HCT116 (cell line): ENCODE measurements at regions not wholly inside any gene's neighbourhood (a gene's known extent, or its start where the extent isn't known, plus 50 kb on each side); places are given as distances from the start of the nearest gene placed in this dataset.

Source experiments
- ATAC-seq: fragments of 200-7000 bp; cut with Tn5 transposase; 2 replicates; pipeline ENCODE4 v1.9.1; 2020; ENCODE audit warnings: mild to moderate bottlenecking, moderate library complexity
- BruUV-seq: library from RNA; stranded (reverse); fragments of 400-500 nt; replicated peaks from 2 replicates; lab custom pipeline; 2021; lab: Mats Ljungman, UMichigan
- CTCF ChIA-PET: fragments of 300-600 bp; sonication (Branson Sonifier 250); formaldehyde crosslinking; loops from one replicate; lab custom pipeline; 2021; ENCODE audit warnings: antibody characterized with exemption; lab: Charles Lee
- POLR2A ChIA-PET: fragments of 300-600, 350-600 bp; sonication (Branson Sonifier 250); formaldehyde crosslinking; loops from one replicate; lab custom pipeline; 2021; ENCODE audit warnings: antibody characterized with exemption; lab: Charles Lee
- RAD21 ChIA-PET, 2 experiments: fragments of 300-600 bp; sonication (Branson Sonifier 250); formaldehyde crosslinking; loops; one replicate each; lab custom pipeline; 2023; ENCODE audit warnings: low total read pairs in 2 of 2; ENCODE audit not compliant: uncharacterized antibody in 2 of 2, unreplicated experiment in 2 of 2, low non-redundant PET in 1 of 2; lab: Charles Lee
- DNase-seq: peaks from one replicate; pipeline ENCODE4 v3.0.0-alpha.2; 2010; ENCODE audit warnings: low read depth, low spot score
- H2AFZ ChIP-seq: fragments of 200-600 bp; shearing (Covaris generic), sonication (generic); 2 replicates; pipeline ENCODE4 v1.6.1; 2017; ENCODE audit warnings: low read depth, mixed run types, mixed read lengths, antibody characterized with exemption, low read length; ENCODE audit not compliant: poor library complexity, severe bottlenecking
- H3K27ac ChIP-seq: 2 replicates; pipeline ENCODE4 v1.5.1; 2012; ENCODE audit warnings: low read depth, low read length
- H3K27me3 ChIP-seq: fragments of 200-600 bp; sonication (generic); 2 replicates; pipeline ENCODE4 v1.6.1; 2016; ENCODE audit warnings: mixed run types, low read length, mixed read lengths; ENCODE audit not compliant: insufficient read depth
- H3K36me3 ChIP-seq, 2 experiments: fragments of 200-500 bp in 1 of 2; fragments of 200-600 bp in 1 of 2; sonication (Bioruptor generic) in 1 of 2; sonication (generic) in 1 of 2; 2 replicates each; pipeline versions ENCODE4 v1.5.1 to v1.6.1; 2014 to 2016; ENCODE audit warnings: low read length in 2 of 2, inconsistent platforms in 1 of 2, mixed read lengths in 1 of 2, mixed run types in 1 of 2; ENCODE audit not compliant: insufficient read depth in 2 of 2, control insufficient read depth in 1 of 2
- H3K4me1 ChIP-seq, 2 experiments: fragments of 200-600 bp in 1 of 2; sonication (generic) in 1 of 2; 2 replicates each; pipeline versions ENCODE4 v1.5.1 to v1.6.1; 2012 to 2017; ENCODE audit warnings: low read length in 2 of 2, inconsistent platforms in 1 of 2, mild to moderate bottlenecking in 1 of 2, mixed read lengths in 1 of 2, mixed run types in 1 of 2, moderate library complexity in 1 of 2; ENCODE audit not compliant: insufficient read depth in 2 of 2, control insufficient read depth in 1 of 2
- H3K4me2 ChIP-seq: fragments of 200-600 bp; sonication (generic); 2 replicates; pipeline ENCODE4 v1.6.1; 2017; ENCODE audit warnings: mixed run types, low read length, mixed read lengths
- H3K4me3 ChIP-seq, 2 experiments: fragments of 200-600 bp in 1 of 2; sonication (generic) in 1 of 2; replicated peaks in 1 of 2; 2 replicates each; pipeline ENCODE4 v1.5.1; 2011 to 2016; ENCODE audit warnings: low read length in 2 of 2, control low read depth in 1 of 2, low read depth in 1 of 2, mild to moderate bottlenecking in 1 of 2, mixed read lengths in 1 of 2, mixed run types in 1 of 2
- H3K79me2 ChIP-seq: fragments of 200-600 bp; sonication (generic); 2 replicates; pipeline ENCODE4 v1.6.1; 2017; ENCODE audit warnings: mild to moderate bottlenecking, mixed run types, low read length, moderate library complexity, mixed read lengths; ENCODE audit not compliant: insufficient read depth
- H3K9ac ChIP-seq: fragments of 200-600 bp; sonication (generic); 2 replicates; pipeline ENCODE4 v1.6.1; 2016; ENCODE audit warnings: low read length, mixed read lengths
- H3K9me2 ChIP-seq: fragments of 200-600 bp; sonication (generic), shearing (Covaris generic); 2 replicates; pipeline ENCODE4 v1.6.1; 2017; ENCODE audit warnings: mixed run types, mild to moderate bottlenecking, moderate library complexity; ENCODE audit not compliant: insufficient read depth
- H3K9me3 ChIP-seq, 2 experiments: fragments of 200-500 bp in 1 of 2; fragments of 200-600 bp in 1 of 2; sonication (Bioruptor generic) in 1 of 2; sonication (generic) in 1 of 2; 2 replicates each; pipeline ENCODE4 v1.6.1; 2014 to 2017; ENCODE audit warnings: low read length in 2 of 2, mixed read lengths in 2 of 2, inconsistent platforms in 1 of 2, low read depth in 1 of 2, mild to moderate bottlenecking in 1 of 2, mixed run types in 1 of 2, moderate library complexity in 1 of 2; ENCODE audit not compliant: control insufficient read depth in 1 of 2, insufficient read depth in 1 of 2
- H4K20me1 ChIP-seq: fragments of 200-600 bp; sonication (generic), shearing (Covaris generic); 2 replicates; pipeline ENCODE4 v1.6.1; 2017; ENCODE audit warnings: mixed run types, mild to moderate bottlenecking, moderate library complexity; ENCODE audit not compliant: insufficient read depth
- CBX3 ChIP-seq: IDR thresholded peaks from 2 replicates; pipeline ENCODE4 v1.6.1; 2012; ENCODE audit warnings: low read depth
- CEBPB ChIP-seq: IDR thresholded peaks from 2 replicates; pipeline ENCODE4 v1.6.1; 2012; ENCODE audit warnings: low read depth
- EGR1 ChIP-seq: IDR thresholded peaks from 2 replicates; pipeline ENCODE4 v1.6.1; 2012; ENCODE audit warnings: low read depth
- ELF1 ChIP-seq: IDR thresholded peaks from 2 replicates; pipeline ENCODE4 v1.6.1; 2012; ENCODE audit warnings: low read depth, borderline replicate concordance
- EZH2 ChIP-seq: fragments of 200-600 bp; sonication (generic); IDR thresholded peaks from 2 replicates; pipeline ENCODE4 v1.6.1; 2017; ENCODE audit warnings: antibody characterized with exemption, mixed run types
- EZH2phosphoT487 ChIP-seq: fragments of 200-600 bp; IDR thresholded peaks from 2 replicates; pipeline ENCODE4 v1.6.1; 2018; ENCODE audit warnings: antibody characterized with exemption, borderline replicate concordance
- FOSL1 ChIP-seq: IDR thresholded peaks from 2 replicates; pipeline ENCODE4 v1.6.1; 2012; ENCODE audit warnings: low read depth
- JUND ChIP-seq: IDR thresholded peaks from 2 replicates; pipeline ENCODE4 v1.6.1; 2012
- POLR2A ChIP-seq: IDR thresholded peaks from 2 replicates; pipeline ENCODE4 v1.7.0; 2011; ENCODE audit warnings: borderline replicate concordance; ENCODE audit not compliant: insufficient read depth, insufficient read length; ENCODE audit errors: extremely low read depth
- RAD21 ChIP-seq: IDR thresholded peaks from 2 replicates; pipeline ENCODE4 v1.6.1; 2012; ENCODE audit warnings: low read depth, mild to moderate bottlenecking
- SIN3A ChIP-seq: IDR thresholded peaks from 2 replicates; pipeline ENCODE4 v1.6.1; 2012; ENCODE audit warnings: low read depth
- SRF ChIP-seq: IDR thresholded peaks from 2 replicates; pipeline ENCODE4 v1.6.1; 2012; ENCODE audit warnings: low read depth
- TCF7L2 ChIP-seq: IDR thresholded peaks from 2 replicates; pipeline ENCODE4 v1.7.0; 2011; ENCODE audit warnings: borderline replicate concordance, inconsistent platforms; ENCODE audit not compliant: insufficient read depth, insufficient read length; ENCODE audit errors: extremely low read depth
- YY1 ChIP-seq: IDR thresholded peaks from 2 replicates; pipeline ENCODE4 v1.6.1; 2011; ENCODE audit warnings: low read length, low read depth, moderate library complexity, mild to moderate bottlenecking; ENCODE audit not compliant: insufficient replicate concordance; ENCODE audit errors: extremely low read depth
- ZFX ChIP-seq: fragments of 450-650 bp; IDR thresholded peaks from 2 replicates; pipeline ENCODE4 v1.6.1; 2017
- intact Hi-C: fragments of 100-400 bp; cut with micrococcal nuclease; formaldehyde crosslinking; loops from 2 replicates; pipeline ENCODE4 v1.10.0; 2022
- TF ChIP-seq, protein P1 (sequence below): IDR thresholded peaks from 2 replicates; pipeline ENCODE4 v1.6.1; 2012
- TF ChIP-seq, protein P2 (sequence below): IDR thresholded peaks from 2 replicates; pipeline ENCODE4 v1.6.1; 2012; ENCODE audit warnings: low read depth

DNA sequence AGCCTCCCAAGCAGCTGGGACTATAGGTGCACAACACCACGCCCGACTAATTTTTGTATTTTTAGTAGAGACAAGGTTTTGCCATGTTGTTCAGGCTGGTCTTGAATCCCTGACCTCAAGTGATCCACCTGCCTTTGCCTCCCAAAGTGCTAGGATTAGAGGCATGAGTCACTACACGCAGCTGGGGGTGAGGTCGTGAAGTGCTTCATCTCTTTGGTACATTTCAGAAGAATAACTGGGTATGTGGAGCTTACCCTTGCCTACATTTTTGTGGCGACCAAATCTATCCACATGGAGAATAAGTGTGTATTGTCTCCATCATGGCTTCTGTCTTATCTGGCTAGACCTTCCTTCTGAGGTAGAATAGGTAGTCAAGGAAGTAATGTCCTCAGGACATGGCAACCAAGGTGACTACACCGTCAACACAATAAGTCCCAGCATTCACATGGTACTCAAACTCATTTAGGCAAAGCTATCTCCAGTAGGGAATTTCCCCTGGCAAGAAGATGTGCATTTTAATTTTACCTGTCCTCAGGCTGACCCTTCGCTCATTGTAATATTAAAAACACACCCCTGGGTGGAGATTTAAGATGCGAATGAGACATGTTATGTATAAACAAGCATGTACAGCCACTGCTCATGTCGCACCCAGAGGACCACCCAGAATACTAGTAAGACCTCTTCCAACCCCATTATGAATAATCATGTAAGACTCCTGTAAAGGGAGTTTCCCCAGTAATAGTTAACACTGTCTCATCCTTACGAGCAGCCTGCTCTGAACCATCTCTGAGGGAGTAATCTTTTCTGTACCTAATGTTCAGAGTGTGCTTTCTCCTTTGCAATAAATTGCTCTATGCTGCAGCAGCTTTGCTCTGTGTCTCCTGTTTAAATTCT lies 1173.2 kb downstream of the TAF11L14 start:
- ChIA-PET CTCF (no interaction called here), RAD21 (no interaction called here), POLR2A (no interaction called here)
- Histone ChIP-seq H3K9me3 (peaks cover 0 to 8% of the 10 kb centered on the region in 2 experiments; a peak in 3 of 4 replicates), H3K9ac (no peak overlapping the region), H3K36me3 (no peaks in the 10 kb centered on the region), H4K20me1 (no peaks in the 10 kb centered on the region), H2AFZ (no peak overlapping the region), H3K4me2 (no peak overlapping the region), H3K27me3 (no peaks in the 10 kb centered on the region), H3K9me2 (no peaks in the 10 kb centered on the region), H3K4me1 (no peaks in the 10 kb centered on the region), H3K4me3 (no peak overlapping the region), H3K79me2 (no peaks in the 10 kb centered on the region), H3K27ac (no peak overlapping the region)
- intact Hi-C loops = no loop called here
- no TSS peak for BruUV-seq
- DNase-seq (no peak), ATAC-seq (no peak)
- TF ChIP-seq EGR1 (no peak), JUND (no peak), SIN3A (no peak), ELF1 (no peak), SRF (no peak)
- TF ChIP-seq, protein P1, sequence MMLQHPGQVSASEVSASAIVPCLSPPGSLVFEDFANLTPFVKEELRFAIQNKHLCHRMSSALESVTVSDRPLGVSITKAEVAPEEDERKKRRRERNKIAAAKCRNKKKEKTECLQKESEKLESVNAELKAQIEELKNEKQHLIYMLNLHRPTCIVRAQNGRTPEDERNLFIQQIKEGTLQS = no peak

DNA sequence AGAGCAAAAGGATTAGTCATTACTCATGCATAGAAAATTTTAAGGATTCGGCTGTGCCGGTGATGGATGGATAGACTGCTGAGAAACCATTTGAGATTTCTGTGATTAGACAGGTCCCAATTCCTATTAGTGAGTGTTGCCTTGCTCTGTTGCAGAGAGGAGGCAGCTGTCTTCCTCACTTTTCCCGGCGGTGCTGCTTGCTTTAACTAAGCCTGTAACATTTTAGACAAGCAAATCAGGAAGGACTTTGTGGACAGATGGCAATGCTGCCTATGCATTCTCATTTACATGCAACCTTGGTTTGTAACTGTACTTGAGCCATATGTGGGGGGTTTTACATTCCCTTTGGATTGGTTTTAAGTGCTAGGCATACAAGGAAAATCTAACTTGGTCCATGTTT lies 1176.3 kb downstream of the CDH18 start:
- Histone ChIP-seq H3K27ac (no peak overlapping the region), H3K4me2 (no peak overlapping the region), H3K79me2 (no peaks in the 10 kb centered on the region), H3K27me3 (no peaks in the 10 kb centered on the region), H4K20me1 (no peaks in the 10 kb centered on the region), H3K9me2 (no peaks in the 10 kb centered on the region), H3K36me3 (no peaks in the 10 kb centered on the region), H3K4me1 (no peaks in the 10 kb centered on the region), H3K9me3 (peaks cover 0 to 16% of the 10 kb centered on the region in 2 experiments; a peak in 2 of 4 replicates), H2AFZ (no peak overlapping the region), H3K4me3 (no peak overlapping the region), H3K9ac (no peak overlapping the region)
- POLR2A ChIA-PET = no interaction called here
- intact Hi-C loops = no loop called here
- no peak for ATAC-seq
- no TSS peak for BruUV-seq
- RAD21 ChIA-PET = no interaction called here
- DNase-seq = no peak
- CTCF ChIA-PET = no interaction called here
- TF ChIP-seq RAD21 (no peak), SIN3A (no peak), YY1 (no peak), CEBPB (no peak), EZH2 (no peak), ZFX (no peak), CBX3 (no peak), POLR2A (no peak), TCF7L2 (no peak), FOSL1 (no peak), EZH2phosphoT487 (no peak), ELF1 (no peak)
- TF ChIP-seq, protein P2, sequence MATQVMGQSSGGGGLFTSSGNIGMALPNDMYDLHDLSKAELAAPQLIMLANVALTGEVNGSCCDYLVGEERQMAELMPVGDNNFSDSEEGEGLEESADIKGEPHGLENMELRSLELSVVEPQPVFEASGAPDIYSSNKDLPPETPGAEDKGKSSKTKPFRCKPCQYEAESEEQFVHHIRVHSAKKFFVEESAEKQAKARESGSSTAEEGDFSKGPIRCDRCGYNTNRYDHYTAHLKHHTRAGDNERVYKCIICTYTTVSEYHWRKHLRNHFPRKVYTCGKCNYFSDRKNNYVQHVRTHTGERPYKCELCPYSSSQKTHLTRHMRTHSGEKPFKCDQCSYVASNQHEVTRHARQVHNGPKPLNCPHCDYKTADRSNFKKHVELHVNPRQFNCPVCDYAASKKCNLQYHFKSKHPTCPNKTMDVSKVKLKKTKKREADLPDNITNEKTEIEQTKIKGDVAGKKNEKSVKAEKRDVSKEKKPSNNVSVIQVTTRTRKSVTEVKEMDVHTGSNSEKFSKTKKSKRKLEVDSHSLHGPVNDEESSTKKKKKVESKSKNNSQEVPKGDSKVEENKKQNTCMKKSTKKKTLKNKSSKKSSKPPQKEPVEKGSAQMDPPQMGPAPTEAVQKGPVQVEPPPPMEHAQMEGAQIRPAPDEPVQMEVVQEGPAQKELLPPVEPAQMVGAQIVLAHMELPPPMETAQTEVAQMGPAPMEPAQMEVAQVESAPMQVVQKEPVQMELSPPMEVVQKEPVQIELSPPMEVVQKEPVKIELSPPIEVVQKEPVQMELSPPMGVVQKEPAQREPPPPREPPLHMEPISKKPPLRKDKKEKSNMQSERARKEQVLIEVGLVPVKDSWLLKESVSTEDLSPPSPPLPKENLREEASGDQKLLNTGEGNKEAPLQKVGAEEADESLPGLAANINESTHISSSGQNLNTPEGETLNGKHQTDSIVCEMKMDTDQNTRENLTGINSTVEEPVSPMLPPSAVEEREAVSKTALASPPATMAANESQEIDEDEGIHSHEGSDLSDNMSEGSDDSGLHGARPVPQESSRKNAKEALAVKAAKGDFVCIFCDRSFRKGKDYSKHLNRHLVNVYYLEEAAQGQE = no peak
